HTR-8/SVneo (cell line): ENCODE measurements at regions not wholly inside any gene's neighbourhood (a gene's known extent, or its start where the extent isn't known, plus 50 kb on each side); places are given as distances from the start of the nearest gene placed in this dataset.
"Not testable (repeated sequence)": the region's sequence is repeated elsewhere in the genome, so short reads cannot be mapped to it uniquely, and the experiment has no call there.

Experiments used
- DNase-seq: peaks from one replicate; pipeline ENCODE4 v3.0.0; 2011; ENCODE audit warnings: low spot score, mixed read lengths; ENCODE audit not compliant: insufficient read length
- FAIRE-seq: peaks from 2 replicates; lab custom pipeline; 2011; peaks lifted over from hg19 to GRCh38; lab: Jason Lieb, UNC

GRCh38 chr7:65719123-65719798, 153.6 kb upstream of the VKORC1L1 start:
- FAIRE-seq, DNase-seq: not testable (repeated sequence)

GRCh38 chr7:65722361-65722792, 150.5 kb upstream of the VKORC1L1 start:
- DNase-seq (no peak), FAIRE-seq (no peak)

- not testable (repeated sequence) for DNase-seq, FAIRE-seq
Observed at GRCh38 chr7:65727182-65727581, 145.7 kb upstream of the VKORC1L1 start.

GRCh38 chr7:65731129-65731528, 141.7 kb upstream of the VKORC1L1 start:
- FAIRE-seq (no peak), DNase-seq (no peak)

- no peak for DNase-seq
- FAIRE-seq = no peak
Observed at GRCh38 chr7:65731562-65732035, 141.3 kb upstream of the VKORC1L1 start.

- DNase-seq (no peak), FAIRE-seq (no peak)
Observed at GRCh38 chr7:65744406-65744805, 128.5 kb upstream of the VKORC1L1 start.

- FAIRE-seq (no peak), DNase-seq (no peak)
Observed at GRCh38 chr7:65746398-65746669, 126.5 kb upstream of the VKORC1L1 start.

GRCh38 chr7:65749039-65749438, 123.8 kb upstream of the VKORC1L1 start:
- no peak for DNase-seq
- FAIRE-seq = no peak

- FAIRE-seq = no peak
Observed at GRCh38 chr7:65749518-65749917, 123.4 kb upstream of the VKORC1L1 start.

GRCh38 chr7:65750511-65751344, 122.1 kb upstream of the VKORC1L1 start:
- DNase-seq (peak; percentile 81), FAIRE-seq (no peak)

More at GRCh38 chr7:65749518-65749917, 123.4 kb upstream of the VKORC1L1 start:
- DNase-seq = no peak

GRCh38 chr7:65754070-65754469, 118.8 kb upstream of the VKORC1L1 start:
- DNase-seq, FAIRE-seq: not testable (repeated sequence)

- not testable (repeated sequence) for DNase-seq, FAIRE-seq
Observed at GRCh38 chr7:65758991-65759390, 113.9 kb upstream of the VKORC1L1 start.

- DNase-seq, FAIRE-seq: not testable (repeated sequence)
Observed at GRCh38 chr7:65762712-65763111, 110.2 kb upstream of the VKORC1L1 start.

- not testable (repeated sequence) for DNase-seq
Observed at GRCh38 chr7:65763114-65763513, 109.8 kb upstream of the VKORC1L1 start.

GRCh38 chr7:65770473-65771225, 102.2 kb upstream of the VKORC1L1 start:
- DNase-seq = peak; percentile 60
- not testable (repeated sequence) for FAIRE-seq

More at GRCh38 chr7:65763114-65763513, 109.8 kb upstream of the VKORC1L1 start:
- not testable (repeated sequence) for FAIRE-seq

GRCh38 chr7:65771226-65771569, 101.7 kb upstream of the VKORC1L1 start:
- DNase-seq, FAIRE-seq: not testable (repeated sequence)

- not testable (repeated sequence) for FAIRE-seq, DNase-seq
Observed at GRCh38 chr7:65776677-65777076, 96.2 kb upstream of the VKORC1L1 start.

GRCh38 chr7:65789943-65790342, 82.9 kb upstream of the VKORC1L1 start:
- not testable (repeated sequence) for DNase-seq, FAIRE-seq

GRCh38 chr7:65791788-65792187, 81.1 kb upstream of the VKORC1L1 start:
- FAIRE-seq, DNase-seq: not testable (repeated sequence)

- FAIRE-seq, DNase-seq: not testable (repeated sequence)
Observed at GRCh38 chr7:65792726-65793125, 80.1 kb upstream of the VKORC1L1 start.
